GM21717 (cell line): ENCODE measurements at regions not wholly inside any gene's neighbourhood (a gene's known extent, or its start where the extent isn't known, plus 50 kb on each side); places are given as distances from the start of the nearest gene placed in this dataset.

Experiments
- ATAC-seq: cut with Tn5 transposase; IDR thresholded peaks from one replicate; pipeline ENCODE4 v1.9.1; 2021; ENCODE audit warnings: mild to moderate bottlenecking, moderate library complexity; ENCODE audit not compliant: unreplicated experiment

DNA sequence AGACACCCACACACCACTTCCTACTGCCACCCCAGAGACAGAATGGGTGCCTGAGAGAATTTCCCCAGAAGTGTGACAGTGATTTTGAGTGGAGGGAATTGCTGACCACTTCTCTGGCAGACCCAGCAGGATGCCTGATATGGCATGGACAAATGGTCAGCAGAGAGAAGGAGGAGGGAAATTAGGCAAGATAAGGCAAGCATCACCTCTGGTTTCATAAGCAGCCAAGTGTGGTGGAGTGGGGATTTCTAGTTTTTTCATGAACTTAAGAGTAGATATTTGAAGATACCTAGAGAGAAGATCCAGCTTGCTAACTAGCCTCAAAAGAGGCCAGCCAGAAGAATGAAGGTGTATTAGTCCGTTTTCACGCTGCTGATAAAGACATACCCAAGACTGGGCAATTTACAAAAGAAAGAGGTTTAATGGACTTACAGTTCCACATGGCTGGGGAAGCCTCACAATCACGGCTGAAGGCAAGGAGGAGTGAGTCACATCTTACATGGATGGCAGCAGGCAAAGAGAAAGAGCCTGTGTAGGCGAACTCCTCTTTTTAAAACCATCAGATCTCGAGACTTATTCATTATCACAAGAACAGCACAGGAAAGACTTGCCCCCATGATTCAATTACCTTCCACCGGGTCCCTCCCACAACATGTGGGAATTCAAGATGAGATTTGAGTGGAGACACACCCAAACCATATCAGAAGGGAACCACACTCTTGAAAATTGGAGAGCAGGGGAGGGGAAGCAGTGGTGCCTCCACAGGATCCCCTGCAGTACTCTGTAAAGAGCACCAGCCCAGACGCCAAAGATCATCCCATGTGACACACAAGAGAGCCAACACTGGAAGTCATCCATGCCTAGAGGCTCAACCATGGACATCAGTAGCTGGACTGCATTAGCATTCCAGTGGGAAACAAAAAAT lies 64.2 kb downstream of the RBM43 start:
- ATAC-seq = no peak

DNA sequence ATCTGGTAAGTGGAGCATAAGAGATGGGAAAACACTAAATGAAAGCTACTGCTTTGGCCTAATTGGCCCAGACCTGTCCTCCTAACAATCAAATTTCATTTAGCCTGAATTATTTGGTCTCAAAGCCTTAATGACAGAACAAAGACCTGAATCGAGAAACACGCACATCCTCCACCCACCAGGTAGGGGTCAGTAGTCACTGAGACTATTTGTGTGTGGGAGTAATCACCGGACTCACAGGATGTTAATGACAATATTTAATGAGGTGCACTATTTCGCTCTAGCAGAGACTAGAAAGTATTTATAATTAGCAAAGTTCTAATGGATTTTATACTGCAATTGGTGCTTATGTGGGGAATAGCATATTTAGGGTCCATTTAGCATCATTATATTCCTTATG lies 68.1 kb downstream of the RBM43 start:
- ATAC-seq = no peak

DNA sequence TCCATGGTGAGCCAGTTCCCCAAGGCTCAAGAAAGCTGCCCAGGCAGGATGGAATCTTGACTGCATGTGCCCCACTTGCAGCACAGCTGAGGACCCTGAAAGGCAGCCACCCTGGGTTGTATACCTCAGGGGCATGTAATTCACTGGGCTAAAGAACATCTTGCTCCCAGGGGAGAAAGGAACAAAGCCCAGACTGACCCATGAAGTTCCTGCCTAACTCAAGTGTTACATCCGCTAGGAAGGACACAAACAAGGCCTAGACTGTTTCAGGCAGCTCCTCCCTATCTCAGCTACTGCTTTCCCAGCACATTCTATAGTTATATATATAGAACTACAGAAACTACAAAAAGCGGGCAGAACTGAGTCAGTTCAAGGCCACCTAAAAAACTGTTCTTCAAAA lies 69.0 kb downstream of the RBM43 start:
- ATAC-seq = no peak

GRCh38 chr2:151191001-151191400 lies 70.7 kb downstream of the RBM43 start:
- ATAC-seq = no peak

DNA sequence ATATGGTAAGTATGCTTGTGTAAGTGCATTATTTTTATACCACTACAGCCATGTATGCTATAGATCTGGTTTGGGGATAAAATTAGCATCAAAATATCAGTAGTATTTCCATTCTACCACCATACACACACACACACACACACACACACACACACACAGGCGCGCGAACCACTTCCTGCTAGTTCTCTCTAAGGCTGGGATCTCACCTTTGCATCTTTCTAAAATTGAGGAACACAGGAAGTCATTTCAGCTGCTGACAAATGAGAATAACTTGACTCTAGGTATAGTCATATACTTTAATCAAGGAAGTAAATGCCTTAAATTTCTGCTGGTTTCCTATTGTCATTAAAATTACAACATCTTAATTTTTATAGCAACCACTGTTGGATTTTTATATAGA lies 72.5 kb downstream of the RBM43 start:
- no peak for ATAC-seq

GRCh38 chr2:151186011-151186410 lies 75.7 kb downstream of the RBM43 start:
- no peak for ATAC-seq

DNA sequence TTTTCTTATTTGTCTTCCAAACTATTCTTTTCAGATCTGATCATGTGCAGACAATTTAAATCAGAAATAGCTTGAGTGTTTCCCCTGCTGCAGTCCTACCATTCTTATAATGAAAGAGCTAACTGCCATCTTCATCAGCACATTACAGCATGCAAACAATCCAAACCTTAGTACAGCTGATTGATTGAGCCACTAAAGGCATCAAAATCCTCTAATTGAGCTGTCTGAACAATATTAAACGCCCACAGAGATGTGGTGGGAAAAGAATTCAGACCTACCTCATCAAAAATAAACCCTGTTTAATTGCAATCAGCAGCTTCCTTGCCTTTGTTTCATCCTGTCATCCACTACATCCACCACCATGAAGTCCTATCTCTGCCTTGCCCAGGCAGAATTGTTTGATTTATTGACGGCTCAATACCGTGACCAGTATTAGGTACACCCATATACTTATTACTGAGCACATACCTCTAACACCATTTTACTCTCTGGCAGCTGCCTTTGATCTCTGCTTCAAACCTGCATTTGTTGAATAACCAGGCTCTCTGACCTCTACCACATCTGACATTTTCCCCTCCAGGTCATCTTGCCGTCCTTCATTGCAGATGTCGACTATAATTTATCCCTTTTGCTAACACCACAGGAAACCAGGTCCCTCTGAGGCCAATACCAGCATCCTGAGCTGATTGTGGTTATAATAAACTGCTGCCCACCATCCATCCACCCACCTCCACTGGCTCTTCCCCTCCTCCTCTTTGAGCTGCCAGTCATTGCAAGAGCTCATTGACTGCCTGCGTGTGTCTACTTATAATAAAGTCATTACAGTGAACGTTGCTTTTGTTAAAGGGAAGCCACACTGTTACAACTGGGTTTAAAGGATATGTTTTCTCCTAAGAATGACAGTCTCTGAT lies 78.5 kb downstream of the RBM43 start:
- no peak for ATAC-seq

DNA sequence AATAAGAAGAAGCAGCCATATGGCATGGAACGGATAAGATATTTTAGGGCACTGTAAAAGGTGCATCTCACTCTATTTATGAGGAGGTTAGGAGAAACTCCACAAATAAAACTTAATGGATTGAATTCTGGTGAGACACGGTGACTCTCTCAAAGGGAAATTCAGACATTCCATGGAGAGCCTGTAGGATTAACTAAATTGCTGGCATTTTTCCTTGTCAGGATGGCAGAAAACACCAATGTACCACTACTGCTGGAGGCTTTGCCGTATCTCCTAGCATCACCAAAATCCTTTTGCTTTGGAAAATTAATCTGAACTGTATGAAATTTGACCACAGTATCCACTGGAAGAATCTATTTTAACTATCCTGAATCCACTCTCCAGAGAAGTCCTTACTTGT lies 79.3 kb downstream of the RBM43 start:
- no peak for ATAC-seq

GRCh38 chr2:151181524-151181923 lies 80.1 kb downstream of the RBM43 start:
- no peak for ATAC-seq

DNA sequence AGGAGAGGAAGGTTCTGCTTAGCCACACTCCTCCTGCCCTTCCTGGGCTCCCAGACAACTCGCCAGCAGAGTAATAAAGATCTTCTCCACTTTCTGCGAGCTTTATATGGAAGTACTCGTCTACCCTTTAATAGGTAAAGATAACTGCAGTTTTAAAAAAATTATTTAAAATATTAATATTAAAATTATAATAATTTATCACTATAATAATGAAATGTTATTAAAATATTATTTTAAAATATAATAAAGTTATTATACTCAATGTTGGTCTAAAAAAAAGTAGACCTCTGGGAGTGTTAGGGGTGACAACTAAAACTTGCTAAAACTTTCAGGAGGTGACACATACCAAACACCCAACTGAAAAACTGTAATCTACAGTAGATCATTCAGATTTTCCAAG lies 81.5 kb downstream of the RBM43 start:
- no peak for ATAC-seq

DNA sequence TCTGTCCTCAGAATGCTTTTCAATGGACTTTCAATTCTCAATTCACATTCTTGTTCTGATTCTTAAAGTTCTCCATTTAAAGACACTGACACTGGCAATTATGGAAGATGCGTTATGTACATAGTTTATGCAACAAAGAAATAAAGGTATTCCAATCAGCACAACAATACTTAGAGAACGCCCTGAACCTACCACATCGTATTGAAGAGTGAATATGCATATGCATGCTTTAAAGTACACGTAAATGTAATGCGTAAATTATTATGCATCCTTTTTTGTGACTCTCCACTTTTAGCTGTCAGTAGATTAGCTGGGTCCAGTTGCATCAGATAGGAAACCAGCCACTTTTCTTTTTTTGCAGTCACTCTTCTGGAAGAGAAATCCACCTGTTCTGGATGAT lies 83.5 kb downstream of the RBM43 start:
- no peak for ATAC-seq

DNA sequence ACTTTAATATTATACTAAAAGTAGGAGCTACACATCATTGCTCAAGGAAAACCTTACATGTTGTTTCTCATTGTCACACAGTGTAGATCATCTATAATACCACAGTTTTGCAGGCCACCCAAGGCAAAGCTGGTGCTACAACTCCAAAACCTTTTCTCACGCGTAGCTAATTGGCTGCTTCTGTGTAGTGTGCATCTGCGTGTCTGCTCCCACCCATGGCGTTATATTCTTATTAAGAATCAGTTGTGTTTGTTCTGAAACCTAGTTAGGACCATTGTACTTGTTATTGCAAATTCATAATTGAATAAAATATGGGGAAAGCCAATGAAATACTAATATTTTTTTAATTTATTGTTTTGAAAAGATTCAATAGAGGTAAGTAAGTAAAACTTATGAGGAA lies 83.9 kb downstream of the RBM43 start:
- ATAC-seq = no peak

DNA sequence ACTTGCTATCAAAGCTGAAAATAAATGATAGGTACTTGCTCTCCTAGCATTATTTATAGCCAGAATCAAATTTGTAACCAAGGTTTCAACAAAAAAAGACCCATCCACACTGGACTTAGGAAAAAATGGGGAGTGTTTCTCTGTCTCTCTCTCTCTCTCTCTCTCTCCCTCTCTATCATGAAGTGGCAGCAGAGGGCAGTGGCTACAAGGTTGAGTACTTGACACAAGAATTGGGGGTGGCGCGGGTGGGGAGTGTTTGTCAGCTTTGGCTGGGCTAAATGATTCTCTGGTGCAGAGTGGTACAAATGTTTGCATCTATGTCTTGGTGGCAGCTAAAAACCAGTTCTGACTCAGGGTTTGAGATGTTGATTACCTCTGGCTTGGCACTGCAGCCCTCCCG lies 85.0 kb downstream of the RBM43 start:
- ATAC-seq = no peak

DNA sequence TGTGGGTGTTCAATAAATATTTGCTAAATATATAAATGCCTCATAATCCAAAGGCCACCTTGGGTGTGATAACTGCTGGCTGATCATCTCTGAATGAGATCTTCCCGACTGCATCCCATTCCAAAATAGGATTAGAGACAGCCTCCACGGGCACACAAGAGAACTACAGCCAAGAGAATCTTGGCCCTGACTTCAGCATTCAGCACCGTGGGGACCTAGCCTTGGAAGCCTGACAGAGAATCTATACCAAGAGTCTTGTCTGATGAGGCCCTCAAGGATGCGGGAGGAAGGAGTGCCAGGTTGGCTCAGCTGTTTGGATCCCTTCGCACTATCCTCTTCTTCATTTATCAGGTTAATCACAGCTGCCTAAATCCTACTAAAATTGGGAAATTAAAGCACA lies 85.8 kb downstream of the RBM43 start:
- no peak for ATAC-seq

GRCh38 chr2:151174127-151174526 lies 87.5 kb downstream of the RBM43 start:
- no peak for ATAC-seq

GRCh38 chr2:151171186-151171585 lies 90.5 kb downstream of the RBM43 start:
- ATAC-seq = no peak

DNA sequence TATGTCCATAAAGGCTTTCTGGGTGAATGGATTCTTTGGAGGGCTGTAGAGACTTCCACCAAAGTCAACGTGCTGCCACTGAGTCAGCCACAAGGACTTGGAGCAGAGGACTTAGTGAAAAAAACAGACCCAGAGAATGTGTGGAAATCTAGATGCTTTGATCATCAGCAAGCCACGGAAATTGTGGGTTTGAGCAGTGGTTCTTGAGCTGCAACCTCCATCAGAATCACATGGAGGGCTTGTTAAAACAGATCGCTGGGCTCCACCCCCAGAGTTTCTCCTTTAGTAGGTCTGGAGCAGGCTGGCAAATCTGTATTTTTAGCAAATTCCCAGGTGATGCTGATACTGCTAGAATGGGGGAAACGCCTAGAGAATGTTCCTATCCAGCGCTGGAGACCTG lies 95.3 kb downstream of the RBM43 start:
- no peak for ATAC-seq

- ATAC-seq = no peak
Observed at GRCh38 chr2:151165105-151165684, 96.5 kb downstream of the RBM43 start.

- ATAC-seq = no peak
Observed at GRCh38 chr2:151161821-151162551, 99.7 kb downstream of the RBM43 start.

DNA sequence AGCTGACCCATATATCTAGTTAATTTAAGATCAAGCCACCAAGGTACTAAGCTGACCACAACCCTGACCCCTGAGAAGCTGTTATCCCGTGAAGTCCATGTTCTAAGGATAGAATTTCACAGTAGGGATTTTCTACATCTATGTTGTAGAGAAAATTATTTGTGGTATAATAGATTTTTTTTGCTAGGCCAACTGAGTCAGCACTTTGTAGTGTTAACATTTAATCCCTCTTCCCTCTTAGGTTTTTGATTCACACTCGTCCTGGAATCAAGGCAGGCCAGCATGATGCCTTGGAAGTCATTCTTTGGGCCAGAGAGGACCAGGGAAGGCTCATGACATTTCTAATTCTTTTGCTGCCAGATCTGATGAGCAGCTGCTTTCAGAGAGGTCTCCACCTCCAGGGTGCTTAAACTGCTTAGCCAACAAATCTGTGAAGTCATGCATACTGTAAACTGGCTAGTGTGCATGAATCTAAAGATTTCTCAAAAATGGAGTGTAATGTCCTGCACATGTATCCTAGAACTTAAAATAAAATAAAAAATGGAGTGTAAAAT lies 102.5 kb downstream of the RBM43 start:
- ATAC-seq = no peak
